A673 (cell line): ENCODE measurements at regions not wholly inside any gene's neighbourhood (a gene's known extent, or its start where the extent isn't known, plus 50 kb on each side); places are given as distances from the start of the nearest gene placed in this dataset.

Source experiments
- CTCF ChIP-seq: fragments of 300-800, 200-600 bp; sonication (generic); conservative IDR thresholded peaks from 2 replicates; pipeline ENCODE4 v1.5.1; 2017; ENCODE audit warnings: low read depth, mild to moderate bottlenecking, antibody characterized with exemption, low read length, moderate library complexity, mixed read lengths
- EZH2 ChIP-seq: fragments of 200-600 bp; sonication (generic); IDR thresholded peaks from 2 replicates; pipeline ENCODE4 v1.6.1; 2017; ENCODE audit warnings: borderline replicate concordance, low read depth, mild to moderate bottlenecking, mixed read lengths, antibody characterized with exemption, low read length; ENCODE audit not compliant: poor library complexity, severe bottlenecking

GRCh38 chrX:40340116-40340515 lies 240.7 kb upstream of the ATP6AP2 start:
- TF ChIP-seq CTCF (no peak), EZH2 (no peak)
